ENCODE measurements at regions not wholly inside any gene's neighbourhood (a gene's known extent, or its start where the extent isn't known, plus 50 kb on each side); places are given as distances from the start of the nearest gene placed in this dataset.

GRCh38 chr2:3062476-3063260 lies 314.9 kb downstream of the EIPR1 start:
- no peak for DNase-seq (ENCODE audit: low spot score)

DNA sequence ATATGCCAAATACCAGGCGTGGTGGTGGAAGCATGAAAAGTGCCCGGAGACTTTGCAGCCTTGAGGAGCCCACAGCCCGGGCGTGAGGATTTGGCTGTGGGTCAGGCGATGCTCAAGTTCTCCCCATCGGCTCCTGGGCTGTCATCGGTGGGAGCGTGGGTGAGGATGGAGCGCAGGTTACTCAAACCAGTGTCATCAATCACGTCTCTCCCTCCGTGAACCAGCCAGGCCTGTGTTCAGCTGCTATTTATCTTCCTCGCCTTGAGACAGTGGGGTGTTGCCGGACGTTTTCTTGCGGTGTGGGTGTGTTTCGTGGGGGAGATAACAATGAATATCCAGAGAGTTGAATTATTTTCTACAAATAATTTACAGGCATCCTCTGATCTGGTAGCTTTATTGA lies 317.6 kb downstream of the EIPR1 start:
- DNase-seq (ENCODE audit: low spot score) = no peak

DNA sequence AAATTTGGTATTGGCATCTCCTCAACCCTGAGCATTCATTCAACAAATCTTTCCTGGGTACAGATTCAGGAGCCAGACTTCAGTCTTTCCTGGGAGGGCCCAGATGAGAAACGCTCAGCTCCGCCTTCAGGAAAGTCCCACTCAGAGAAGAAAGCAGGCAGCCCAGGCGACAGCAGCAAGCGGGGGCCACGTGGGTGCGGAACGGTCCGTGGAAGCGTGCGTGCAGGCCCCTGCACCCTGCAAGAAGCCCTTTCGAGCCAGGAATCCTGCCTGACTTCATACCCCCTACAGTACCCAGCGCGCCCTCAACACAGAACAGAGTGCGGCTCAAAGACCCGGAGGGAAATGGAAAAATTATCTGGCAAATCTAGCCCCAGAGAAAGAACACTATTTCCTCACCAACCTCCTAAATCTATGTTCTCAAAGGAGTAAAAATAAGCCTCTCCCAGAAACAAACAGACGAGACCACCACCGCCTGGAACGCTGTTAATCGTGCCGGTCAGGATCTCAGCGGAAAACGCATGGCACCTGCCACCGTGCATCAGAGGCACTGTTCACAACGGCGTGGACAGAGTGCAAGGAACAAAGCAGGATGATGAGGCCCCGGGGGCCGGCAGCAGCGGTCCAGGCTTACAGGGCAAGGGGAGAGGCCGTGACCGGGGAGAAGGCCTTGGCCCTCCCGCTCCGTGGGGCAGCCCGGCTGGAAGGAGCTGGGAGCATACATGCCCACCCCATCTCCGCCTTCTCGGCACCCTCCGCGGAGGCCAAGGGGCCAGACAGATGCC lies 318.3 kb downstream of the EIPR1 start:
- no peak for DNase-seq (ENCODE audit: low spot score)

- DNase-seq (ENCODE audit: low spot score) = no peak
These were observed 323.6 kb downstream of the EIPR1 start for GRCh38 chr2:3054066-3054465.

DNA sequence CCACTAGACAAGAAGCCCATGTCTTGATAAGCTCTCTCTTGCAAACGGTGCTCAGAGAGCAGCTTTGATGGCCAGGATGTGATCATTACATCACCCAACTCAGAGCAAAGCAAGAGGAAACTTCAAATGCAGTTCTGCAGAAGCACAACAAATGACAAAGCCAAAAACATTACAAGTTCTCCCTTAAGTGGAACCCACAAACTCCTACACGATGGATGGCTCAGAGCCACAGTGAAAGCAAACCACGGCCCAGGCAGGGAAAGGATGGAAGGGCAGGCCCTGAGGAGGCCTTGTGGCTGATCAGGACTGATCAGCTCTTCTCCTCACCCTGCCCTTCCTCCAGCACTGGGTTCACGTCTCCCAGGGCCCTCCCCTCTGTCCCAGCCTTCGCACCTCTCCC lies 326.4 kb downstream of the EIPR1 start:
- no peak for DNase-seq (ENCODE audit: low spot score)

- DNase-seq (ENCODE audit: low spot score) = no peak
These were observed 331.3 kb downstream of the EIPR1 start for GRCh38 chr2:3046170-3046865.

- DNase-seq (ENCODE audit: low spot score) = no peak
These were observed 332.2 kb downstream of the EIPR1 start for GRCh38 chr2:3045318-3045921.

DNA sequence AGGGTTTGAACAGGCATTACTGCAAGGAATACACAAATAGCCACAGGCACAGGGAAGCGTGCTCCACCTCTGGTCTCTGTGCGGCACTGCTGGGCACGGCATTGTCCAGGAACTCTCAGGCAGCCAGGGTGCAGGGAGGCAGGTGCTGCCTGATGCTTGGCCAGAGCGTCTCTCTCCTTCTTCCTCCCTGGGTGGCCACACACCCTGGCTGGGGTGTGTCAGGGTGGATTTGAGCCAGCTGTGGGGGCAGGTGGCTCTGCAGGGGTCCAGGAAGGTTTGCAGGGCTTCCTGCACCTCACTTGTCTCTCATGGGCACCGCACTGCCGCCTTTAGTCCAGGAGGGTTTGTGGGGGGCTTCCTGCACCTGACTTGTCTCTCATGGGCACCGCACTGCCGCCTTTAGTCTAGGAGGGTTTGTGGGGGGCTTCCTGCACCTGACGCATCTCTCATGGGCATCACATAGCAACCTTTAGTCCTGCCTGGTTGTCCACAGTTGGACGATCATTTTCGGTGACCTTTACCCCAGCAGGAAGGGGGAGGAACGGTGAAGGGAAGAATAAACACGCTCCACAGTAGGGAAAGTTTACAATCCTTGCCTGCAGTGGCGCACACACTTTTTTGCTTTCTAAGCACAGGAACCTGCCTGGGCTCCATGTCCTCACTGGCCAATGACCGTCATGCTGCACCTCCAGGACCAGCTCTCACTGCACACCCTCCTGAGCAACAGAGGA lies 332.9 kb downstream of the EIPR1 start:
- DNase-seq (ENCODE audit: low spot score) = no peak

DNA sequence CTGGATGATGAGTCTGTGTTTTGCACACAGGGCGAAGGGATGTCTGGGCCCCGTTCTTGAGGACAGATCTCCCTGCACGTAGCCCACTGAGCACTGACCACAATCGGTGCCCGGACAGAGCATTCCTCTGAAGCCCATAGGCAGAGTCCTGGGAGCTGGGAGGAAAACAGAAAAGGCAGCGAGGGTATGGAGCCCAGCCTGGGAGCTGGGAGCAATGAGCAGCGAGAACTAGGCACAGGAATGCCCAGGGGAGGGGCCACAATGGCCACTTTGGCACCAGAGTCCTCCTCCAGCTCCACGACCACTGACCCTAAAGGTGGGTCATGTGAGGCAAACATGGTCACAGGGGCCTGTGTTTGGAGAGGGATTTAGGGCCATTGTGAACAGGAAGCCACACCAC lies 333.9 kb downstream of the EIPR1 start:
- no peak for DNase-seq (ENCODE audit: low spot score)

- DNase-seq (ENCODE audit: low spot score) = no peak
These were observed 334.7 kb downstream of the EIPR1 start for GRCh38 chr2:3042601-3043585.

GRCh38 chr2:3041841-3042600 lies 335.6 kb downstream of the EIPR1 start:
- DNase-seq (ENCODE audit: low spot score) = no peak

GRCh38 chr2:3041246-3041645 lies 336.4 kb downstream of the EIPR1 start:
- no peak for DNase-seq (ENCODE audit: low spot score)

DNA sequence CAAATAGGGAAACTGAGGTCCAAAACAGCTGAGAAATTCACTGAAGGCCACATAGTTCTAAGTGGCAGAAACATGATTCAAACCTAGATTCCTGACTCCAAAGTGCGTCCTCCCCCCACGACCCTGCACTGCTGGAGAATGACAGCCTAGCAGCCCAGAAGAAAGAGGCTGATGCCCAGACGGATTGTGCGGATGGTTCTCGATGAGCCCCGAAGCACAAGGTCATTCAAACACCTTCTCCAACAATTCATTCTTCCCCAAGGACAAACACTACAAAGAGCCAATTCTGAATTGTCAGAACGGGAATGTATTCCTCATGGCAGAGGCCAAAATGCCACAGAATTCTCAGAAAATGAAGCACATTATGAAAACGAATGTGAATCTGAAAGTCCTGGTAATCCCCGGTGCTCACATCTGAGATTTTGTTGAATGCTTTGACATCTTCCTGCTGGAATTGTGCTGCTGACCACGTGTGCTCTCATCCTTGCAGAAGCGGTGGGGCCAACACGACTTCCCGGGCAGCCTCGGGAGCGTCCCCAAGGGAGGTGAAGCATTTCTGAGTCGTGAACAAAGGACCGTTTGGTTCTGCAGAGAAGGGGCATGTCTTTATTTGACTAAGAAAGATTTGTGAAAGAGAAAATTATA lies 337.0 kb downstream of the EIPR1 start:
- DNase-seq (ENCODE audit: low spot score) = no peak

- DNase-seq (ENCODE audit: low spot score) = no peak
These were observed 337.6 kb downstream of the EIPR1 start for GRCh38 chr2:3040066-3040428.

DNA sequence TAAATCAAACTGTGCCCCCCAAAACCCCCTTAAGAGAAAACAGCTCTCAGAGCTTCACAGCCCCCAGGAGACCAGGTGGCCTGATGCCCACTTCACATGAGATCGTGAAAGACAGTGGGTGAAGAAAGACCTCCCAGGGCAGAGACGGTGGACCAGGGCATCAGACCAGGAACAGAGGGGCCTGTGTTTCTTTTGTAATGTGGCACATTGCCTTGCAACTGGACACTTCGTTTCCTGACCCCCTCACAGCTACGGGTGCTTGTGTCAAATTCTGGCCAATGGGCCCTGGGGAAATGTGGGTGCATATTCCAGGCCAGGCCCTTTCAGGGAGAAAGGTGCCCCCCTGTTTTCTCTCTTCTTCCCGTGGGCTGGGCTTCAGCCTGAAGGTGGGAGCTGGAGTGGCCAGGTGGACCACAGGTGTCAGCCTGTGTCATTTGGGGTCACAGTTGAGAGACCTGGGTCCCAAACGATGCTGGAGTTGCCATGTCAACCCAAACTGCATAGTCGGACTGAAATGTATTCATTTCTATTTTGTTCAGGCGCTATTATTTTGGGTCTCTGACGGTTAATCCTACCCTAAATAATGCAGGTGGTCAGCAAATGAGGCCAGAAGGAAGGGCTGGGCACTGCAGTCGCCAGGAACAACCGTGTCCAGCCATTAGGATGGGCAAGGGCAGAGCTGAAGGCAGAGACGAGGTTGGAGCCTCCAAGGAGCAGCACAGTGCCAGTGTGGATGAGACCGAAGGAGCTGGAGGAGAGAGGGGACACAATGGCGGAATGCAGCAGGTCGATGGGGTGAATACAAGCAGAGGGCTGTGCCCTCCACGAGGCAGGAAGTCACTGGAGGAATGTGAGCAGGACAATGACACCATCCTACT lies 338.2 kb downstream of the EIPR1 start:
- DNase-seq (ENCODE audit: low spot score) = no peak

GRCh38 chr2:3038636-3039035 lies 339.0 kb downstream of the EIPR1 start:
- no peak for DNase-seq (ENCODE audit: low spot score)

DNA sequence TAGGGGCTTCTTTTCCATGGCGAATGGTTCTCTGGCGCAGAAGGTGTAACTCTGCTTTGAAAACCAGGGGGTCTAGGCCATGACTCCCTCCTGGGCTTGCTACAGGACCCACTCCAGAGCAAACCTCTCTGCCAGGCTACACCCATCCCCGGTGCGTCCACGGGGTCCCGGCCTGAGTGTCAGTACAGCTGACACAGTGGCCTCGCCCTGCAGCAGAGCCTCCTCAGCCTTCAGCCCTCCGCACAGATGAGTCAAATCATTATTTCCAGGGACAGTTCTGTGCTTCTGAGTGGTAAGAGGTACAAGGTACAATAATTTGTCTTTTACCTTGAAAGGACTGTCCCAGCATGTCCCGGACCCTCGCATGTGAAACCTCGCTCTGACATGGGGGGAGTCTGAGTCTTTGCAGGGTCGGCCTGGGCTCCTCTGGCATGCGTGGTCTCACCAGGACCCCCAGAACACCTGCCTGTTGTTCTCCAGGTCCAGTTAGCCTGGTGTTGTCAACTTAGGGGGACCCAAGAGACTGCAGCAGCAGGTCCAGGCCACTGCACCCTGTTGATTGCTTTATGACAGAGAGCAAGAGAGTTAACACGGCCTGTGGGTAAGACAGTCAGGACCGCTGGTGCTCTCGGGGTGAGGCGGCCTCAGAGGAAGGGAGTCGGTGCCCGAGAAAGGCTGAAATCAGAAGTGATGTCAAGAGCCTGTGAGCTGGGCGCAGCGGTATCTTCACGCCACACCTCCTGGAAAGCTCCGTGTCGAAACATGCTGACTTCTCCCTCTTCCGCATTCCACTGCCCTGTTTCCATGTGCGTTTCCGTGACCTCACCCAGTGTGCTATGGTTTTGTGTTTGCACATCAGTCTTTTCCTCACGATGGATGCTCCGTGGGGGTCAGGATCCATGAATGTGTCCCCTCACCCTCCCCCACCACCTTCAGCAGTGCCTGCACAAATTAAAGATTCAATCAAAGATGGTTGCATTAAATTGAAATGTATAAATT lies 340.1 kb downstream of the EIPR1 start:
- DNase-seq (ENCODE audit: low spot score) = no peak
